ENCODE measurements at regions not wholly inside any gene's neighbourhood (a gene's known extent, or its start where the extent isn't known, plus 50 kb on each side); places are given as distances from the start of the nearest gene placed in this dataset.

- peaks cover 13% of the 10 kb centered on the region for H3K27me3 Mint-ChIP-seq (ENCODE audit: insufficient read depth, unreplicated experiment)
- H3K27ac Mint-ChIP-seq (ENCODE audit: low read depth, unreplicated experiment) = no peak overlapping the region
- H3K36me3 Mint-ChIP-seq (ENCODE audit: insufficient read depth, unreplicated experiment) = no peaks in the 10 kb centered on the region
- TF ChIP-seq, protein P1, sequence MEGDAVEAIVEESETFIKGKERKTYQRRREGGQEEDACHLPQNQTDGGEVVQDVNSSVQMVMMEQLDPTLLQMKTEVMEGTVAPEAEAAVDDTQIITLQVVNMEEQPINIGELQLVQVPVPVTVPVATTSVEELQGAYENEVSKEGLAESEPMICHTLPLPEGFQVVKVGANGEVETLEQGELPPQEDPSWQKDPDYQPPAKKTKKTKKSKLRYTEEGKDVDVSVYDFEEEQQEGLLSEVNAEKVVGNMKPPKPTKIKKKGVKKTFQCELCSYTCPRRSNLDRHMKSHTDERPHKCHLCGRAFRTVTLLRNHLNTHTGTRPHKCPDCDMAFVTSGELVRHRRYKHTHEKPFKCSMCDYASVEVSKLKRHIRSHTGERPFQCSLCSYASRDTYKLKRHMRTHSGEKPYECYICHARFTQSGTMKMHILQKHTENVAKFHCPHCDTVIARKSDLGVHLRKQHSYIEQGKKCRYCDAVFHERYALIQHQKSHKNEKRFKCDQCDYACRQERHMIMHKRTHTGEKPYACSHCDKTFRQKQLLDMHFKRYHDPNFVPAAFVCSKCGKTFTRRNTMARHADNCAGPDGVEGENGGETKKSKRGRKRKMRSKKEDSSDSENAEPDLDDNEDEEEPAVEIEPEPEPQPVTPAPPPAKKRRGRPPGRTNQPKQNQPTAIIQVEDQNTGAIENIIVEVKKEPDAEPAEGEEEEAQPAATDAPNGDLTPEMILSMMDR (IDR thresholded peaks at IDR 0.05; ENCODE audit: unreplicated experiment) = no peak
- H3K9me3 Mint-ChIP-seq (ENCODE audit: unreplicated experiment) = no peaks in the 10 kb centered on the region
- no peak overlapping the region for H3K4me3 Mint-ChIP-seq (ENCODE audit: unreplicated experiment)
- DNase-seq (ENCODE audit: unreplicated experiment) = no peak
- H3K4me1 Mint-ChIP-seq (ENCODE audit: insufficient read depth, unreplicated experiment) = no peaks in the 10 kb centered on the region
- intact Hi-C loops (cut with micrococcal nuclease) = no loop called here
- CTCF ChIA-PET = interaction anchor here (1.1 kb wide), 1 partner anchor 12 kb away, joined by 3 read pairs; no protein-coding TSS in a partner anchor
- POLR2A ChIA-PET = no interaction called here
- BruUV-seq (replicated peaks) = no TSS peak
Observed at GRCh38 chr5:152016421-152016820, 91.8 kb upstream of the GLRA1 start.

DNA sequence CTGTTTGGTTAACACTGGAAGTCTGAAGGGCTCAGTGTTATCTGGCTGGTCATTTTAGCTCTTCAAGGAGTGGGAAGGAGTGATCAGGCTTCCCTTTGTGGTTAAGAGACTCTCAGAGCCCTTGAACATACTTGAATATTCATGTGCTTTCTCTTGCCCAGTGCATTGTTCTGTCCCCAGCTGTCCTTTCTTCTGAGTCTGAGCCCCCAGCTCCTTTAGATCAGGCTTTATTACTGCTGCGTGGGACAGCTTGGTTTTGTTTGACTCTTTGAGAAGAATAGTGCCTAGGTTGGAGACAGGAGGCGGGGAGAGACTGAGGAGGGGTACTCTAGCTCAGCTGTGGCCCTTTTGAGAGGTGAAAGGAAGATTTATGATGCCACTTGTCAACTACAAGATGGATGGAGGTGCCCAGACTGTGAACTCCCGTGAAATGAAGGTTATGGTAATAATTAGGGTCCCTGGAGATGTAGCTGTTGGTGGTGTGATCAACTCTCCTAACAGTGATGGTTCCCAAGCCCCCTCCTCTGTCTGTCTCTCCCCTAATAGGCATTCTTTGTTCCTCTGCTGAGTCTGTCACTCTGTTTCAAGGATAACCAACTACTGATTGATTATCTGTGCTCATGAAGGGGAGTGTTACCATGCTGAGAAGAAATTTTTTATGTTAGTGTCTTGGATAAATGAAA, 83.1 kb upstream of the GLRA1 start:
- no TSS peak for BruUV-seq (replicated peaks)
- Mint-ChIP-seq H3K27me3 (ENCODE audit: insufficient read depth, unreplicated experiment) (peaks cover 39% of the 10 kb centered on the region), H3K27ac (ENCODE audit: low read depth, unreplicated experiment) (no peak overlapping the region), H3K36me3 (ENCODE audit: insufficient read depth, unreplicated experiment) (no peaks in the 10 kb centered on the region), H3K4me1 (ENCODE audit: insufficient read depth, unreplicated experiment) (no peaks in the 10 kb centered on the region), H3K4me3 (ENCODE audit: unreplicated experiment) (no peak overlapping the region), H3K9me3 (ENCODE audit: unreplicated experiment) (no peaks in the 10 kb centered on the region)
- TF ChIP-seq, protein P1 (IDR thresholded peaks at IDR 0.05; ENCODE audit: unreplicated experiment) = no peak
- ChIA-PET CTCF (interaction anchor here (1.0 kb wide), 1 partner anchor 135 kb away, joined by 3 read pairs; no protein-coding TSS in a partner anchor), POLR2A (interaction anchor here (0.7 kb wide), 1 partner anchor 597 kb away, joined by 3 read pairs; no protein-coding TSS in a partner anchor)
- no peak for DNase-seq (ENCODE audit: unreplicated experiment)
- intact Hi-C loops (cut with micrococcal nuclease) = no loop called here

GRCh38 chr5:152004095-152004494, 79.4 kb upstream of the GLRA1 start:
- DNase-seq (ENCODE audit: unreplicated experiment) = no peak
- BruUV-seq (replicated peaks) = no TSS peak
- intact Hi-C loops (cut with micrococcal nuclease) = no loop called here
- H3K9me3 Mint-ChIP-seq (ENCODE audit: unreplicated experiment) = no peaks in the 10 kb centered on the region
- H3K27me3 Mint-ChIP-seq (ENCODE audit: insufficient read depth, unreplicated experiment) = peaks cover 26% of the 10 kb centered on the region
- H3K4me3 Mint-ChIP-seq (ENCODE audit: unreplicated experiment) = no peak overlapping the region
- ChIA-PET CTCF (interaction anchor here (1.2 kb wide), 1 partner anchor 139 kb away, joined by 6 read pairs; no protein-coding TSS in a partner anchor), POLR2A (no interaction called here)
- no peaks in the 10 kb centered on the region for H3K4me1 Mint-ChIP-seq (ENCODE audit: insufficient read depth, unreplicated experiment)
- TF ChIP-seq, protein P1 (IDR thresholded peaks at IDR 0.05; ENCODE audit: unreplicated experiment) = no peak
- no peak overlapping the region for H3K27ac Mint-ChIP-seq (ENCODE audit: low read depth, unreplicated experiment)
- H3K36me3 Mint-ChIP-seq (ENCODE audit: insufficient read depth, unreplicated experiment) = no peaks in the 10 kb centered on the region

Measured in MCF 10A (cell line).